ENCODE measurements at regions not wholly inside any gene's neighbourhood (a gene's known extent, or its start where the extent isn't known, plus 50 kb on each side); places are given as distances from the start of the nearest gene placed in this dataset.

- H3K4me2 ChIP-seq (ENCODE audit: low read length) = no peak overlapping the region
- H3K4me1 ChIP-seq (ENCODE audit: control insufficient read depth, low read length) = peaks cover 9% of the 10 kb centered on the region
- no peak overlapping the region for H3K27ac ChIP-seq (ENCODE audit: low read depth, low read length)
- H3K4me3 ChIP-seq (ENCODE audit: low read length) = no peak overlapping the region
- H3K79me2 ChIP-seq (ENCODE audit: control insufficient read depth, low read length) = no peaks in the 10 kb centered on the region
- peaks cover 7% of the 10 kb centered on the region for H3K27me3 ChIP-seq (ENCODE audit: control insufficient read depth, low read length)
- H3K9me2 ChIP-seq (replicated peaks; ENCODE audit: control insufficient read depth, low read length) = no peaks in the 10 kb centered on the region
- H3F3A ChIP-seq (ENCODE audit: control insufficient read depth, insufficient read depth) = no peaks in the 10 kb centered on the region
- peaks cover 4% of the 10 kb centered on the region; the same call in 1 of the 2 replicates for H3K9me3 ChIP-seq (ENCODE audit: control insufficient read depth, insufficient read depth, low read length)
- H3K36me3 ChIP-seq (ENCODE audit: control insufficient read depth, low read length) = no peaks in the 10 kb centered on the region
- TF ChIP-seq EZH2phosphoT487 (IDR thresholded peaks at IDR 0.05; ENCODE audit: borderline replicate concordance, low read length) = no peak
- H4K20me1 ChIP-seq (ENCODE audit: control insufficient read depth, insufficient read depth, low read depth, low read length) = 0 out of 2 replicates have a peak, but pooled peaks cover 5% of the 10 kb centered on the region
Observed at GRCh38 chr17:77723071-77723908, 235.2 kb upstream of the TNRC6C start.

- Histone ChIP-seq H4K20me1 (ENCODE audit: control insufficient read depth, insufficient read depth, low read depth, low read length) (0 out of 2 replicates have a peak, but pooled peaks cover 5% of the 10 kb centered on the region), H3K27me3 (ENCODE audit: control insufficient read depth, low read length) (peaks cover 7% of the 10 kb centered on the region), H3K4me1 (ENCODE audit: control insufficient read depth, low read length) (peaks cover 9% of the 10 kb centered on the region), H3K27ac (ENCODE audit: low read depth, low read length) (no peak overlapping the region), H3K9me3 (ENCODE audit: control insufficient read depth, insufficient read depth, low read length) (no peaks in the 10 kb centered on the region), H3K4me3 (ENCODE audit: low read length) (no peak overlapping the region), H3K79me2 (ENCODE audit: control insufficient read depth, low read length) (no peaks in the 10 kb centered on the region), H3F3A (ENCODE audit: control insufficient read depth, insufficient read depth) (no peaks in the 10 kb centered on the region), H3K4me2 (ENCODE audit: low read length) (no peak overlapping the region), H3K9me2 (replicated peaks; ENCODE audit: control insufficient read depth, low read length) (no peaks in the 10 kb centered on the region), H3K36me3 (ENCODE audit: control insufficient read depth, low read length) (no peaks in the 10 kb centered on the region)
- TF ChIP-seq CTCF (IDR thresholded peaks at IDR 0.05; ENCODE audit: low read depth, low read length, poor library complexity, severe bottlenecking) (no peak), EZH2phosphoT487 (IDR thresholded peaks at IDR 0.05; ENCODE audit: borderline replicate concordance, low read length) (no peak)
Observed at GRCh38 chr17:77723909-77724875, 234.3 kb upstream of the TNRC6C start.

- Histone ChIP-seq H3K27me3 (ENCODE audit: control insufficient read depth, low read length) (peaks cover 7% of the 10 kb centered on the region), H3K36me3 (ENCODE audit: control insufficient read depth, low read length) (no peaks in the 10 kb centered on the region), H3K9me2 (replicated peaks; ENCODE audit: control insufficient read depth, low read length) (no peaks in the 10 kb centered on the region), H3K4me1 (ENCODE audit: control insufficient read depth, low read length) (peaks cover 9% of the 10 kb centered on the region), H3K4me2 (ENCODE audit: low read length) (no peak overlapping the region), H4K20me1 (ENCODE audit: control insufficient read depth, insufficient read depth, low read depth, low read length) (0 out of 2 replicates have a peak, but pooled peaks cover 5% of the 10 kb centered on the region), H3K9me3 (ENCODE audit: control insufficient read depth, insufficient read depth, low read length) (no peaks in the 10 kb centered on the region), H3K27ac (ENCODE audit: low read depth, low read length) (no peak overlapping the region), H3K79me2 (ENCODE audit: control insufficient read depth, low read length) (no peaks in the 10 kb centered on the region), H3K4me3 (ENCODE audit: low read length) (no peak overlapping the region), H3F3A (ENCODE audit: control insufficient read depth, insufficient read depth) (no peaks in the 10 kb centered on the region)
- no peak for TF ChIP-seq CTCF (IDR thresholded peaks at IDR 0.05; ENCODE audit: low read depth, low read length, poor library complexity, severe bottlenecking)
- no peak for TF ChIP-seq EZH2phosphoT487 (IDR thresholded peaks at IDR 0.05; ENCODE audit: borderline replicate concordance, low read length)
Observed at GRCh38 chr17:77724876-77725615, 233.5 kb upstream of the TNRC6C start.
